NCI-H2081 treated with DMSO at 0.1 percent for 48 hours (cell line): ENCODE measurements at regions not wholly inside any gene's neighbourhood (a gene's known extent, or its start where the extent isn't known, plus 50 kb on each side); places are given as distances from the start of the nearest gene placed in this dataset.
"Not testable (repeated sequence)": the region's sequence is repeated elsewhere in the genome, so short reads cannot be mapped to it uniquely, and the experiment has no call there.

ENCODE experiments used
- DNase-seq: peaks from one replicate; lab custom pipeline; 2025; lab: John Stamatoyannopoulos, UW

DNA sequence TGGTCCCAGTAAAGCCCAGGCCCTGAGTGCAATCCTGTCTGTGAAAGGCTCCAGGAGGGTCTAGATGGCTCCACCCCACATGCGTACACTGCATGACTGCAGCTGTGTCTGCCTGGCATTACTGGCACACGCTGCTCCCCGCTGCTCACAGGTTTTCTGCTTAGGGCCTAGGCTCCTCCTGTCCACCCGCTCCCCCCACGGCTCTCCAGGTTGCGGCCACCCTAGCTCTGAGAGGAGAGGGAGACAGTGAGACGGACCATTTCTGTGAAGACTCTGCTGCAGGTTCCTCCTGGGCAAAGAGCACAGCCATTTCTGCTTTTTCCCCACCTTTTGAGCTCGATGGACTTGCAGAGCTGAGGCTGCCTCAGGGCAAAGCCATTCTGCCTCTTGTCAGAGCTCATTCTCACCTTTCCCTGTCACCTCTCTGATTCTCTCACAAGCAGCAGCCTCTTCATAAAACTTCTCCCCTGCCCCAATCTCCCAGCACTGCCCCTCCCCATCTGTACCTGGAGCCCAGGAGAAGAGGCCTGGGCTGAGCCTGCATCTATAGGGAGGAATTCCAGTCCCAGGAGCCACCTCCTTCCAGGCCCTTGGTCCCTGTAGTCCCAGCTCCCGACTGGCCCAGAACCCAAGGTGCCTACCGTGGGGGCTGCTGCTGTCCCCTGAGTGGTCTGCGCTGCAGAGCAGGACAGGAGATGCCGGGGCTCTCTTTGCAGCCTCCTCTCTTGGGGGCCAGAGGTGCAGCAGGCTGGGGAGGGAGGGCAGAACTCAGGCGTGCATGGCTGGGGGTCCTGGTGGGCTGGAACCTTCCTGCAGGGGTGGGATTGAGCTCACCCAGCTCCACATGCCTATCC is 433.7 kb upstream of the B3GAT1 start:
- no peak for DNase-seq

DNA sequence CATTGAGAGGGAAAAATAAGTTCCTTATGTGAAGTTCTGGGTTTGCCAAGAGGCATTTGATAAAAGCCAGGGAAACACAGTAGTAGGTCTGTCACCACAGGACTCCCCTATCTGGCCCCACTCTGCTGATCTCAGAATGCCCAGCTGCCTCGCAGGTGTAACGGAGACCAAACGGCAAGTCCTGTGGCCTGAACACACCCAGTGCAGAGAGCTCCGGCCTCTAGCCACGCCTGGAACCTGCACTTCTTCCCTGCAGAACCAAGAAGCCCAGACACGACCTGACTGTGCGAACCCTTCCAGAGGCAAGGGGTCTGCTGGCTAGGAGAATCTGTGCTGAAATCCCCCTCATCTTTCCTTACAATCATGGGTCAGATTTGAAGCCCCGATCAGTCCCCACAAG is 432.8 kb upstream of the B3GAT1 start:
- no peak for DNase-seq

- no peak for DNase-seq
Measured at GRCh38 chr11:134843735-134844134, 431.7 kb upstream of the B3GAT1 start.

- no peak for DNase-seq
Measured at GRCh38 chr11:134843020-134843419, 431.0 kb upstream of the B3GAT1 start.

DNA sequence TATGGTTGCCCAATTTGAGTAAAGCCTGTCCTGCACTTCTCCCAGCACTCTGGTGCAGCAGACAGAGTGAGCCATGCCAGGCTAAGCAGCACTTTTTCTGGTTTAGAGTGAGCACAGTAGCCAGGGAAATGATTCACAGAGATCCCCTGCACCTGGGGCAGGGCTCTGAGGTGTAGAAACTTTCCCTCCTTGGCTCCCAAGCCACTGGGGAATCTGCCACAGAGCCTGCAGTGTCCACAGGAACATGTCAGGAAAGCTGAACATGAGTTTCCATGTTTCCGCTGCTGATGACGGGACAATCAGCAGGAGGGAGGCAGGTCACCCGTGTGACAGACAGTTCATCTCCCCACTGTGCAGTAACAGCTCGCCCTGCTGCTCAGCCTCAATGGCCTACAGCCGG is 429.9 kb upstream of the B3GAT1 start:
- no peak for DNase-seq

DNA sequence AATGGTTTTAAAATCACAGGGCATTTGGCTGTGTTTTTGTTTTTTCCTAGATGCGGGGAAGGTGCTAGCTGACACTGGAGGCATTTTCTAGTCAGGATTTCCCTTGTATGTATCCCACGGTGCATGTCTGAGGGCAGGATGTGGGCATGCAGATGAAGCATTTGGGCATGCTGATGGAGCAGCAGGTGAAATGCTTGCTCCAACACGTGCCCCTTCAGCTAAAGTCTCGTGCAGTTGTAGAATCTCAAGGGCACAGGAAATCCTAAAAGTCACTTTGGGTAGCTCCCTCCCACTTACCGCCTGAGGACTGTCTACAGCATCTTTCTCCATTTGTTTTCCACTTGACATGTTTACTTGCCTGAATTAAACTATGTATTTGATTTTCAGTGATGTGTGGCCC is 429.4 kb upstream of the B3GAT1 start:
- no peak for DNase-seq

GRCh38 chr11:134840945-134841344 is 428.9 kb upstream of the B3GAT1 start:
- DNase-seq, result no peak

- not testable (repeated sequence) for DNase-seq
Measured at GRCh38 chr11:134840165-134840564, 428.1 kb upstream of the B3GAT1 start.

- DNase-seq, result no peak
Measured at GRCh38 chr11:134838708-134839107, 426.7 kb upstream of the B3GAT1 start.

- no peak for DNase-seq
Measured at GRCh38 chr11:134837887-134838232, 425.8 kb upstream of the B3GAT1 start.

- no peak for DNase-seq
Measured at GRCh38 chr11:134837166-134837886, 425.3 kb upstream of the B3GAT1 start.

GRCh38 chr11:134836561-134836960 is 424.5 kb upstream of the B3GAT1 start:
- no peak for DNase-seq

- no peak for DNase-seq
Measured at GRCh38 chr11:134835561-134835960, 423.5 kb upstream of the B3GAT1 start.

GRCh38 chr11:134830312-134830711 is 418.3 kb upstream of the B3GAT1 start:
- DNase-seq, result no peak

GRCh38 chr11:134823970-134824369 is 411.9 kb upstream of the B3GAT1 start:
- DNase-seq, result no peak

- no peak for DNase-seq
Measured at GRCh38 chr11:134822897-134823296, 410.9 kb upstream of the B3GAT1 start.

- DNase-seq, result no peak
Measured at GRCh38 chr11:134821422-134821821, 409.4 kb upstream of the B3GAT1 start.

DNA sequence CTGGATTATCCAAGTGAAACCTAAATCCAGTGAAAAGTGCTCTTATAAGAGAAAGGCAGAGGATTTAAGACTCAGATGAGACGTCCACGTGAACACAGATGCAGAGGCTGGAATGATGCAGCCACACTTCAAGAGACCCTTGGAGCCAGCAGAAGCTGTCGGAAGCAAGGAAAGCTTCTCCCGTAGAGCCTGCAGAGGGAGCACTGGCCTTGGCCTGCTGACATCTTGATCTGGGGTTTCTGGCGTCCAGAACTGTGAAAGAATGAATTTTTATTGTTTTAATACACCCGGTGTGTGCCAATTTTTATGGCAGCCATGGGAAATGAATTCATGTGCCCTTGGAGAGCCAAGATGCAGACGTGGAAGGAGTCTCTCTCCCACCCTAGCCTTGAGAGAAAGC is 407.0 kb upstream of the B3GAT1 start:
- no peak for DNase-seq

- DNase-seq, result no peak
Measured at GRCh38 chr11:134818516-134818915, 406.5 kb upstream of the B3GAT1 start.

- no peak for DNase-seq
Measured at GRCh38 chr11:134815404-134815803, 403.4 kb upstream of the B3GAT1 start.

GRCh38 chr11:134807997-134808396 is 396.0 kb upstream of the B3GAT1 start:
- DNase-seq, result no peak

- no peak for DNase-seq
Measured at GRCh38 chr11:134802598-134802997, 390.6 kb upstream of the B3GAT1 start.

- DNase-seq, result no peak
Measured at GRCh38 chr11:134802116-134802515, 390.1 kb upstream of the B3GAT1 start.

- no peak for DNase-seq
Measured at GRCh38 chr11:134801570-134801969, 389.5 kb upstream of the B3GAT1 start.
